Upper lobe of right lung (tissue), 1 donor: ENCODE measurements at regions not wholly inside any gene's neighbourhood (a gene's known extent, or its start where the extent isn't known, plus 50 kb on each side); places are given as distances from the start of the nearest gene placed in this dataset.
"Not testable (repeated sequence)": the region's sequence is repeated elsewhere in the genome, so short reads cannot be mapped to it uniquely, and the experiment has no call there.

Source experiments
- ATAC-seq: fragments of 200-7000 bp; cut with Tn5 transposase; one replicate; pipeline ENCODE4 v1.9.1; 2020; ENCODE audit warnings: mild to moderate bottlenecking, moderate library complexity
- DNase-seq: peaks from one replicate; pipeline ENCODE4 v3.0.0-alpha.2; 2020
- H3K27ac ChIP-seq: fragments of 200-600 bp; one replicate; pipeline ENCODE4 v1.8.0; 2022
- H3K27me3 ChIP-seq: fragments of 200-600 bp; one replicate; pipeline ENCODE4 v1.8.0; 2022; ENCODE audit warnings: mild to moderate bottlenecking
- H3K36me3 ChIP-seq: fragments of 200-600 bp; one replicate; pipeline ENCODE4 v1.8.0; 2022
- H3K4me1 ChIP-seq: fragments of 200-600 bp; one replicate; pipeline ENCODE4 v1.8.0; 2022
- H3K4me3 ChIP-seq: fragments of 200-600 bp; one replicate; pipeline ENCODE4 v1.8.0; 2022; ENCODE audit warnings: mild to moderate bottlenecking
- H3K9me3 ChIP-seq: fragments of 200-600 bp; one replicate; pipeline ENCODE4 v1.8.0; 2022
- intact Hi-C: fragments of 100-400 bp; cut with DNase I; formaldehyde crosslinking; loops from one replicate; pipeline ENCODE4 v1.11.0; 2022
- TF ChIP-seq, protein P1 (sequence below): fragments of 200-600 bp; IDR thresholded peaks from one replicate; pipeline ENCODE4 v1.8.0; 2022; ENCODE audit warnings: antibody characterized with exemption
- donor health status: DM: no; HTN: yes; CAD: no; lungs with severe emphysema.

DNA sequence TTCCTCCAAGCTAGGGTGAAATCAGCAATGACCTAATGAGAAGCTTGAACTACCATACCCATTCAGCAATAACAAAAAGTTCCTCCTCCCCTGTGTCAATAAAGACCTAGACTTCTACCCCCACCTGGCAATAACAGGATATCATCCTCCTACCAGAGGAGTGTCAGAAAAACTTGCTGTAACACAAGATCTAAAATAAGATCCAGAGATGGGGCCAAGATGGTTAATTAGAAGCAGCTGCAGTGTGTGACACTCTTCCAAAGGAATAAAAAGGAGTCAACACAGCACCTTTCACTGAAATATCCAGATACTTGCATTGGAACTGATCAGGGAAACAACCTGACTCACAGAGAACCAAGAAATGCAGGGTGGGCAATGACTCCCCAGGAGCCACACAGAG lies 84.4 kb upstream of the ARHGAP42 start:
- H3K27ac ChIP-seq, result no peak overlapping the region
- DNase-seq, result no peak

DNA sequence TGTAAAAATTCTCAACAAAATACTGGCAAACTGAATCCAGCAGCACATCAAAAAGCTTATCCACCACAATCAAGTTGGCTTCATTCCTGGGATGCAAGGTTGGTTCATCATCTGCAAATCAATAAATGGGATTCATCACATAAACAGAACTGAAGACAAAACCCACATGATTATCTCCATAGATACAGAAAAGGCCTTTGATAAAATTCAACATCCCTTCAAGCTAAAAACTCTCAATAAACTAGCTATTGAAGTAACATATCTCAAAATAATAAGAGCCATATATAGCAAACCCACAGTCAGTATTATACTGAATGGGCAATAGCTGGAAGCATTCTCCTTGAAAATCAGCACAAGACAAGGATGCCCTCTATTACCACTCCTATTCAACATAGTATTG lies 79.3 kb upstream of the ARHGAP42 start:
- H3K4me3 ChIP-seq, ATAC-seq, H3K9me3 ChIP-seq, H3K36me3 ChIP-seq, DNase-seq, H3K27me3 ChIP-seq, H3K4me1 ChIP-seq, H3K27ac ChIP-seq, intact Hi-C loops: not testable (repeated sequence)

More for the DNA sequence above, 84.4 kb upstream of the ARHGAP42 start:
- H3K9me3 ChIP-seq, result no peaks in the 10 kb centered on the region
- intact Hi-C loops, result no loop called here
- no peaks in the 10 kb centered on the region for H3K36me3 ChIP-seq
- TF ChIP-seq, protein P1, sequence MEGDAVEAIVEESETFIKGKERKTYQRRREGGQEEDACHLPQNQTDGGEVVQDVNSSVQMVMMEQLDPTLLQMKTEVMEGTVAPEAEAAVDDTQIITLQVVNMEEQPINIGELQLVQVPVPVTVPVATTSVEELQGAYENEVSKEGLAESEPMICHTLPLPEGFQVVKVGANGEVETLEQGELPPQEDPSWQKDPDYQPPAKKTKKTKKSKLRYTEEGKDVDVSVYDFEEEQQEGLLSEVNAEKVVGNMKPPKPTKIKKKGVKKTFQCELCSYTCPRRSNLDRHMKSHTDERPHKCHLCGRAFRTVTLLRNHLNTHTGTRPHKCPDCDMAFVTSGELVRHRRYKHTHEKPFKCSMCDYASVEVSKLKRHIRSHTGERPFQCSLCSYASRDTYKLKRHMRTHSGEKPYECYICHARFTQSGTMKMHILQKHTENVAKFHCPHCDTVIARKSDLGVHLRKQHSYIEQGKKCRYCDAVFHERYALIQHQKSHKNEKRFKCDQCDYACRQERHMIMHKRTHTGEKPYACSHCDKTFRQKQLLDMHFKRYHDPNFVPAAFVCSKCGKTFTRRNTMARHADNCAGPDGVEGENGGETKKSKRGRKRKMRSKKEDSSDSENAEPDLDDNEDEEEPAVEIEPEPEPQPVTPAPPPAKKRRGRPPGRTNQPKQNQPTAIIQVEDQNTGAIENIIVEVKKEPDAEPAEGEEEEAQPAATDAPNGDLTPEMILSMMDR, result no peak
- ATAC-seq, result no peak
- no peaks in the 10 kb centered on the region for H3K27me3 ChIP-seq
- H3K4me3 ChIP-seq, result no peak overlapping the region
- no peaks in the 10 kb centered on the region for H3K4me1 ChIP-seq

DNA sequence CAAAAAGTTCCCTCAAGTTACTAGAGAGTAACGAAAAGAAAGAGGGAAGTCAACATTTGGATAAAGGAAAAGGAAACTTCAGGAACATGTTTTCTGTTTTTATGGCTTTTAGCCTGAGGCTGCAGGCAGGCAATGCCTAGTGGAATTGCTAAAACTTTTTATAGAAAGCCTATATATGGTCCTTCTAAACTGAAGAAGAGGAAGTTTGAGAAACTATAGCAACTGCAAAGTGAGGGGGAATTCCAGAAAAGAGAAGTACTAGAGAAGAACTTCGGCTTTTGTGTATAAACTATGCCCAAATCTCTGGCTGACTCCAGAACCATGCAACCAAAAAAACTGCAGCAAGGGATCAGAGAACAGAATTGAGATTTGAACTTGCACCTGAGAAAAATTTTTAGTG lies 74.3 kb upstream of the ARHGAP42 start:
- H3K36me3 ChIP-seq, result no peaks in the 10 kb centered on the region
- intact Hi-C loops, result no loop called here
- H3K4me3 ChIP-seq, result no peak overlapping the region
- no peak overlapping the region for H3K27ac ChIP-seq
- H3K27me3 ChIP-seq, result no peaks in the 10 kb centered on the region
- H3K9me3 ChIP-seq, result no peaks in the 10 kb centered on the region
- ATAC-seq (no peak), DNase-seq (no peak)
- H3K4me1 ChIP-seq, result no peaks in the 10 kb centered on the region
- TF ChIP-seq, protein P1, result no peak

DNA sequence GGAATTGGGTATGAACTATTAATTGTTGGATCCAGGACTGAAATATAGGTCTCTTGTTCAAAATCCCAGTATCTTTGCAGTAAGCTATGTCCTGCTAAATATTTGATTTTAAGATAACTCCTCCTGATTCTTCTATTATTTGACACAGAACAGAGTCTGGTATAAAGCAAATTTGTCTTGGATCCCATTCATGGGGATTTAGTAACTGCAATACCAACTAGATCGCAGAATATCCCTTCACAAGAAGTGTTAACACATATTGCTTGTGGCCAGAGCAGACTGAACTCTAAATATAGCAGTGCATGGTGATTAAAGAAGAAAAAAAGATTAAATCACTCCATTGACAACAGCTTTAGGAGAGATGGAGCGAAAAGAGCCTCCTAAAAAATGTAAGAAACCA lies 68.2 kb upstream of the ARHGAP42 start:
- no peak for ATAC-seq
- H3K27ac ChIP-seq, result no peak overlapping the region

DNA sequence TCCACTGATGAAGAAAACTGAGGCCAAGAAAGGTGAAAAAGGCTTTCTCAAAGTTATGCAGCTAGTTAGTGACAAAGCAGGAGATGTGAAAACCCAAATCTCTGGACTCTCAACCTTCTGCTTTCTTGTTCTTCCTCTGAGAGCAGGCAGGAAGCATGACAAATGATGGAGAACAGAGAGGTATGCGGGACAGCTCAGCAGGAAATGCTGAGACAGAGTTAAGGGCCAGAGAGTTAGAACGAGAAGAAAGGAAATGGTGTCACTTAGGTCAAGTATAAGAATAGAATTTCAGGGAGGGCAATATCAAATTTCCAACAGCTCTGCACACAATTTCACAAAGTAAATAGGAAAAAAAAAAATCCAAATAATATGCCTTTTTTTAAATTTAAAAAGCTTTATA lies 67.6 kb upstream of the ARHGAP42 start:
- ATAC-seq, result no peak
- Histone ChIP-seq H3K4me1 (no peaks in the 10 kb centered on the region), H3K27me3 (no peaks in the 10 kb centered on the region), H3K4me3 (no peak overlapping the region), H3K36me3 (no peaks in the 10 kb centered on the region), H3K9me3 (no peaks in the 10 kb centered on the region), H3K27ac (no peak overlapping the region)
- TF ChIP-seq, protein P1, result no peak
- no peak for DNase-seq
- intact Hi-C loops, result no loop called here

More for the DNA sequence above, 68.2 kb upstream of the ARHGAP42 start:
- Histone ChIP-seq H3K4me1 (no peaks in the 10 kb centered on the region), H3K9me3 (no peaks in the 10 kb centered on the region), H3K27me3 (no peaks in the 10 kb centered on the region), H3K36me3 (no peaks in the 10 kb centered on the region), H3K4me3 (no peak overlapping the region)
- TF ChIP-seq, protein P1, result no peak
- intact Hi-C loops, result no loop called here
- DNase-seq, result no peak

DNA sequence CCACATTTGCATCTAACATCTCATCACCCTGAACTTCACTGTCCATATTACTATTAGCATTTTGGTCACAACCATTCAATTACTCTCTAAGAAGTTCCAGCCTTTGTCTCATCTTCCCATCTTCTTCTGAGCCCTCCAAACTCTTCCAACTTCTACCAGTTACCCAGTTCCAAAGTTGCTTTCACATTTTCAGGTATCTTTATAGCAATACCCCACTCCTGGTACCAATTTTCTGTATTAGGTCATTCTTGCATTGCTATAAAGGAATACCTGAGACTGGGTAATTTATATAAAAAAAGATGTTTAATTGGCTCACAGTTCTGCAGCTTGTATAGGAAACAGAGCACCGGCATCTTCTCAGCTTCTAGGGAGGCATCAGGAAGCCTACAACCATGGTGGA lies 64.7 kb upstream of the ARHGAP42 start:
- Histone ChIP-seq H3K9me3 (no peaks in the 10 kb centered on the region), H3K36me3 (no peaks in the 10 kb centered on the region), H3K4me3 (no peak overlapping the region), H3K27me3 (no peaks in the 10 kb centered on the region), H3K4me1 (no peaks in the 10 kb centered on the region), H3K27ac (no peak overlapping the region)
- intact Hi-C loops, result no loop called here
- ATAC-seq, result no peak
- TF ChIP-seq, protein P1, result no peak
- DNase-seq, result no peak
